Activated CD4-positive, alpha-beta T cell treated with anti-CD3 and anti-CD28 coated beads for 36 hours (primary cell): ENCODE measurements at regions not wholly inside any gene's neighbourhood (a gene's known extent, or its start where the extent isn't known, plus 50 kb on each side); places are given as distances from the start of the nearest gene placed in this dataset.

Source experiments
- ATAC-seq: fragments of 200-7000 bp; cut with Tn5 transposase; one replicate; pipeline ENCODE4 v1.10.0; 2021; ENCODE audit warnings: mild to moderate bottlenecking, moderate library complexity
- CTCF ChIA-PET: fragments of 350-600 bp; sonication (Branson Sonifier 250); formaldehyde crosslinking; loops from one replicate; lab custom pipeline; 2021; ENCODE audit warnings: antibody characterized with exemption; lab: Charles Lee
- POLR2A ChIA-PET: fragments of 350-600 bp; sonication (Branson Sonifier 250); formaldehyde crosslinking; loops from one replicate; lab custom pipeline; 2021; ENCODE audit warnings: antibody characterized with exemption, inconsistent platforms; lab: Charles Lee
- DNase-seq: peaks from one replicate; pipeline ENCODE4 v3.0.0-alpha.2; 2020
- H3K27ac Mint-ChIP-seq: one replicate; pipeline ENCODE4 v1.8.0; 2021; ENCODE audit warnings: mixed read lengths
- H3K27me3 Mint-ChIP-seq: one replicate; pipeline ENCODE4 v1.8.0; 2021; ENCODE audit warnings: mixed read lengths
- H3K36me3 Mint-ChIP-seq: one replicate; pipeline ENCODE4 v1.8.0; 2021; ENCODE audit warnings: low read depth, mixed read lengths
- H3K4me1 Mint-ChIP-seq: one replicate; pipeline ENCODE4 v1.8.0; 2021; ENCODE audit warnings: mixed read lengths
- H3K4me3 Mint-ChIP-seq: one replicate; pipeline ENCODE4 v1.8.0; 2021; ENCODE audit warnings: mild to moderate bottlenecking, moderate library complexity, mixed read lengths
- H3K9me3 Mint-ChIP-seq: one replicate; pipeline ENCODE4 v1.8.0; 2021; ENCODE audit warnings: low read depth, mixed read lengths
- intact Hi-C, 2 experiments: fragments of 100-400 bp; cut with DNase I in 1 of 2; cut with micrococcal nuclease in 1 of 2; formaldehyde crosslinking; loops; one replicate each; pipeline versions ENCODE4 v1.14.2 to v1.15.1; 2022 to 2024; cut with DNase I, micrococcal nuclease

- no peaks in the 10 kb centered on the region for H3K27me3 Mint-ChIP-seq
- H3K27ac Mint-ChIP-seq = no peak overlapping the region
- ChIA-PET CTCF (interaction anchor here (0.6 to 2.3 kb wide), 3 partner anchors 11 to 231 kb away, joined by 3 to 8 read pairs (median 3); no protein-coding TSS in a partner anchor), POLR2A (interaction anchor here (0.6 kb wide), 1 partner anchor 116 kb away, joined by 3 read pairs; no protein-coding TSS in a partner anchor)
- H3K36me3 Mint-ChIP-seq = no peaks in the 10 kb centered on the region
- H3K4me1 Mint-ChIP-seq = peaks cover 3% of the 10 kb centered on the region
- DNase-seq = no peak
- no peaks in the 10 kb centered on the region for H3K9me3 Mint-ChIP-seq
- ATAC-seq = no peak
- H3K4me3 Mint-ChIP-seq = no peak overlapping the region
- intact Hi-C loops = no loop called here
These were observed 133.6 kb upstream of the SESN3 start for GRCh38 chr11:95364324-95365295.

GRCh38 chr11:95363708-95364107, 132.7 kb upstream of the SESN3 start:
- CTCF ChIA-PET = interaction anchor here (2.3 kb wide), 1 partner anchor 12 kb away, joined by 8 read pairs; no protein-coding TSS in a partner anchor
- no peaks in the 10 kb centered on the region for H3K27me3 Mint-ChIP-seq
- intact Hi-C loops = no loop called here
- POLR2A ChIA-PET = no interaction called here
- H3K9me3 Mint-ChIP-seq = no peaks in the 10 kb centered on the region
- H3K27ac Mint-ChIP-seq = no peak overlapping the region
- DNase-seq (no peak), ATAC-seq (no peak)
- H3K4me3 Mint-ChIP-seq = no peak overlapping the region
- H3K4me1 Mint-ChIP-seq = peaks cover 3% of the 10 kb centered on the region
- no peaks in the 10 kb centered on the region for H3K36me3 Mint-ChIP-seq

DNA sequence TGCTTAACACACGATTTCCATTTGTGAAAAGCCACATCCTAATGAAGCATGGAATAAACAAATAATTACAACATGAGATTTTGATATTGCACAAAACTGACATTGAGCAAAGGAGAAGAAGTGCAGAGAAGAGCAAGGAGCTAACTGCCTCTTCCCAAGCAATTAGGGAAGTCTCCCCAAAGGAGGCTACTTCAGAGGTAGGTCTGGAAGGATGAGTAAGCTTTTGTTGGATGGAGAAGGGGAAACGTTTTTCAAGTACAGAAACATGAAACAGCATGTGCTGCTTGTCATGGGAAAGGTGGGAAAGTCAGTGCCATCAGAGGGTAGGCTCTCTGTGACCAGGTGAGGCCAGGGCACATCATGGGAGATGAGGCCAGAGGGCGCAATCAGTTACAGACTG, 132.2 kb upstream of the SESN3 start:
- ChIA-PET CTCF (interaction anchor here (2.3 kb wide), 1 partner anchor 13 kb away, joined by 8 read pairs; no protein-coding TSS in a partner anchor), POLR2A (interaction anchor here (0.7 kb wide), 1 partner anchor 477 kb away, joined by 3 read pairs; no protein-coding TSS in a partner anchor)
- H3K36me3 Mint-ChIP-seq = no peaks in the 10 kb centered on the region
- no peak overlapping the region for H3K4me3 Mint-ChIP-seq
- intact Hi-C loops = no loop called here
- DNase-seq (no peak), ATAC-seq (no peak)
- peaks cover 3% of the 10 kb centered on the region for H3K4me1 Mint-ChIP-seq
- H3K9me3 Mint-ChIP-seq = no peaks in the 10 kb centered on the region
- no peaks in the 10 kb centered on the region for H3K27me3 Mint-ChIP-seq
- H3K27ac Mint-ChIP-seq = no peak overlapping the region

DNA sequence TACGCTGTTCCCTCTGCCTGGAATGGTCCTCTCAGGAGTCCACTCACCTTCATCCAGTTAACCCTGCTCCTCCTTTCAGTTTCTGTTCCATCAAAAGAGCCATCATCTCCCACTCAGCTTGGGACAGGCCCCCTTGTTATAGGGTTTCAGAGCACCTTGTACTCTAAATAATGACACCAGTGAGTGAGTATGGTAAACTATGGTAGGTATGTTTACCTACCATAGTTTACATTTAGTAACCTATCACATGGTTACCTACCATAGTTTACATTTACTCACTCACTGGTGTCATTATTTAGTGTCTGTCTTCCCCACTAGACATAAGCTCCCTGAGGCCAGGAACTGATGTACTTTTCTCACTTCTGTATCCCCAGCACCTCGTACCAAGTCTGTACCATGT, 130.2 kb upstream of the SESN3 start:
- no peak overlapping the region for H3K27ac Mint-ChIP-seq
- peaks cover 3% of the 10 kb centered on the region for H3K4me1 Mint-ChIP-seq
- H3K9me3 Mint-ChIP-seq = no peaks in the 10 kb centered on the region
- H3K27me3 Mint-ChIP-seq = peaks cover 2% of the 10 kb centered on the region
- no peak for ATAC-seq
- POLR2A ChIA-PET = no interaction called here
- H3K36me3 Mint-ChIP-seq = no peaks in the 10 kb centered on the region
- intact Hi-C loops = no loop called here
- H3K4me3 Mint-ChIP-seq = no peak overlapping the region
- DNase-seq = no peak
- CTCF ChIA-PET = interaction anchor here (1.5 to 1.9 kb wide), 3 partner anchors 10 to 344 kb away, joined by 5 to 7 read pairs (median 6); no protein-coding TSS in a partner anchor

- Mint-ChIP-seq H3K4me3 (no peak overlapping the region), H3K27ac (no peak overlapping the region), H3K36me3 (no peaks in the 10 kb centered on the region), H3K4me1 (peaks cover 3% of the 10 kb centered on the region), H3K9me3 (no peaks in the 10 kb centered on the region), H3K27me3 (peaks cover 2% of the 10 kb centered on the region)
- POLR2A ChIA-PET = no interaction called here
- ATAC-seq (no peak), DNase-seq (no peak)
- CTCF ChIA-PET = interaction anchor here (1.5 to 1.9 kb wide), 3 partner anchors 11 to 345 kb away, joined by 5 to 7 read pairs (median 6); no protein-coding TSS in a partner anchor
- intact Hi-C loops = no loop called here
These were observed 129.5 kb upstream of the SESN3 start for GRCh38 chr11:95360377-95361075.

GRCh38 chr11:95359756-95360155, 128.8 kb upstream of the SESN3 start:
- POLR2A ChIA-PET = no interaction called here
- no peaks in the 10 kb centered on the region for H3K36me3 Mint-ChIP-seq
- H3K4me3 Mint-ChIP-seq = no peak overlapping the region
- ATAC-seq (no peak), DNase-seq (no peak)
- H3K27ac Mint-ChIP-seq = no peak overlapping the region
- H3K9me3 Mint-ChIP-seq = no peaks in the 10 kb centered on the region
- no peaks in the 10 kb centered on the region for H3K4me1 Mint-ChIP-seq
- CTCF ChIA-PET = no interaction called here
- intact Hi-C loops = no loop called here
- H3K27me3 Mint-ChIP-seq = peaks cover 2% of the 10 kb centered on the region

DNA sequence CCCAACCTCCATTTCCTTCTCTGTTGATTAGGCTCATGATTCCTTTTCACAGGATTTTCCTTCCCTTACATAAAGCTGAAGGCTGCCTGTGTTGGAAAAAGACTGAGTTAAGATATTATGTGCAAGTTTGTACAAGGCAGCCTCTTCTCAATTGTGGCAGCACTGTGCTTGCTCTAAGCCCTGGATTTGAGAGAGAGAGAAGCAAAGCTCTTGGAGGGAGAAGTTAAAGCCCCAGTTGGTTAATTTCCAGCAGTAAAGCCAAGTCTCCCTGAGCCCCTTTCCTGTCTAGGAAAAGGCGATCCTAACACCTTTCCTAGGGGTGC, 128.3 kb upstream of the SESN3 start:
- Mint-ChIP-seq H3K36me3 (no peaks in the 10 kb centered on the region), H3K27ac (no peak overlapping the region), H3K4me1 (no peaks in the 10 kb centered on the region), H3K27me3 (peaks cover 2% of the 10 kb centered on the region), H3K4me3 (no peak overlapping the region), H3K9me3 (no peaks in the 10 kb centered on the region)
- intact Hi-C loops = no loop called here
- CTCF ChIA-PET = interaction anchor here (0.9 kb wide), 1 partner anchor 205 kb away, joined by 3 read pairs; no protein-coding TSS in a partner anchor
- ATAC-seq (no peak), DNase-seq (no peak)
- POLR2A ChIA-PET = no interaction called here

GRCh38 chr11:95358511-95359340, 127.7 kb upstream of the SESN3 start:
- intact Hi-C loops = no loop called here
- no peaks in the 10 kb centered on the region for H3K4me1 Mint-ChIP-seq
- H3K9me3 Mint-ChIP-seq = no peaks in the 10 kb centered on the region
- H3K27me3 Mint-ChIP-seq = peaks cover 2% of the 10 kb centered on the region
- DNase-seq (no peak), ATAC-seq (no peak)
- H3K4me3 Mint-ChIP-seq = no peak overlapping the region
- ChIA-PET POLR2A (no interaction called here), CTCF (interaction anchor here (0.9 to 1.7 kb wide), 3 partner anchors 24 to 204 kb away, joined by 3 to 4 read pairs (median 3); partner anchors contain the start of gene SESN3)
- H3K27ac Mint-ChIP-seq = no peak overlapping the region
- H3K36me3 Mint-ChIP-seq = no peaks in the 10 kb centered on the region

DNA sequence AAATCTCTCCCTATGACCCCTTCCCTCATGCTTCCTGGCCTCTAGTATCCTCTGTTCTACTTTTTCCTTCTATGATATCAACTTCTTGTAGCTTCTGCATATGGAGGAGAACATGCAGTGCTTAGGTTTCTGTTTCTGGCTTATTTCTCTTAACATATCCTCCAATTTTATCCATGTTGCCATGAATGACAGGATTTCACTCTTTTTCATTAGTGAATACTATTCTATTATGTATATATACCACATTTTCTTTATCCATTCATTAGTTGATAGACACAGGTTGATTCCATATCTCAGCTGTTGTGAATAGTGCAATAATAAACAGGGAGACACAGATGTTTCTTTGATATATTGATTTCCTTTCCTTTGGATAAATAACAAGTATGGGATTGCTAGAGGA, 123.3 kb upstream of the SESN3 start:
- H3K4me3 Mint-ChIP-seq = no peak overlapping the region
- no peaks in the 10 kb centered on the region for H3K36me3 Mint-ChIP-seq
- ATAC-seq (no peak), DNase-seq (no peak)
- H3K9me3 Mint-ChIP-seq = peaks cover 2% of the 10 kb centered on the region
- H3K4me1 Mint-ChIP-seq = no peaks in the 10 kb centered on the region
- H3K27ac Mint-ChIP-seq = no peak overlapping the region
- peaks cover 2% of the 10 kb centered on the region for H3K27me3 Mint-ChIP-seq
- POLR2A ChIA-PET = no interaction called here
- intact Hi-C loops = no loop called here
- CTCF ChIA-PET = interaction anchor here (0.6 kb wide), 1 partner anchor 12 kb away, joined by 3 read pairs; no protein-coding TSS in a partner anchor

DNA sequence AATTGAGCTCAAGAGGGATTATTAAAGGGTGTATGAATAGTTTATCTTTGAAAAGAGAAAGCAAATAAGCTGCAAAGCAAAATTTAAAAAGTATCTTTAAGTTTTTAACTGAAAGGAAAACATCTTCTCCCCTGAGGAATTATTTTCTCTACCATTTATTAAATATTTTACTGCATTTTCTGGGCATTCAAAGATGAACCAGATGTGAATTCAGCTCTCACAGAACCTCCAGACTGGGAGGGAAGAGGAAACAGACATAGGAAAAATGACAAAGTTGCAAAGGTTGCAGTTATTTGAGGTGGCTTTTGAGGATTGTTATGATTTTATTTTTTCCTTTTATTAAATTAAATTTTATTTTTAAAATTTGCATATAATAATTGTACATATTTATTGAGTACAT, 122.7 kb upstream of the SESN3 start:
- Mint-ChIP-seq H3K27ac (no peak overlapping the region), H3K4me1 (no peaks in the 10 kb centered on the region), H3K4me3 (no peak overlapping the region), H3K27me3 (peaks cover 2% of the 10 kb centered on the region), H3K36me3 (no peaks in the 10 kb centered on the region), H3K9me3 (peaks cover 6% of the 10 kb centered on the region)
- POLR2A ChIA-PET = no interaction called here
- ATAC-seq = no peak
- CTCF ChIA-PET = no interaction called here
- no peak for DNase-seq
- intact Hi-C loops = no loop called here
